Germinal center (tissue), 1 donor: ENCODE measurements at regions not wholly inside any gene's neighbourhood (a gene's known extent, or its start where the extent isn't known, plus 50 kb on each side); places are given as distances from the start of the nearest gene placed in this dataset.
A peak's percentile ranks its signal among the peaks of the same experiment; 100 is the strongest.

Experiments
- DNase-seq: peaks from one replicate; pipeline ENCODE4 v3.0.0; 2012; ENCODE audit warnings: mixed read lengths, low spot score

- DNase-seq, result no peak
Observed at GRCh38 chr3:46113608-46114007, 86.3 kb upstream of the XCR1 start.

DNA sequence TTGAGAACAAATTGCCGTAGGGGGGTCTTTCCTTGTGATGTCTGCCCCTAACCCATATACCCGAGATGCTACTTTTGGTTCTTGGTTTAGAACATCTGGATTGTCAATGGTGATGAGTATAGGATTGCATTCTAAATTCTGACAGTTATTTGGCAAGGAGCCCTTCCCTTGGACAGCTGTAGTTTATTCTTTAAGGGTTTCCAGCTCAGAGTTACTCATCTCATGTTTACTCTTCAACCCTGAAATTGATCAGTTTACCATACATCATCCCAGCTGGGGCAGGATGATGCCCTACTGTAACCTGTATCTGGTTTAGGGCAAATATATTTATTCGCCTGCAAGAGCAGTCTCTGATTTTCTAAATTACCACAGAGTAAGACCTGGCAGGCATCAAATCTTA is 85.7 kb upstream of the XCR1 start:
- DNase-seq, result no peak

- no peak for DNase-seq
Observed at GRCh38 chr3:46112296-46112695, 85.0 kb upstream of the XCR1 start.

- no peak for DNase-seq
Observed at GRCh38 chr3:46110701-46111493, 83.6 kb upstream of the XCR1 start.

- DNase-seq, result no peak
Observed at GRCh38 chr3:46107682-46108081, 80.4 kb upstream of the XCR1 start.

DNA sequence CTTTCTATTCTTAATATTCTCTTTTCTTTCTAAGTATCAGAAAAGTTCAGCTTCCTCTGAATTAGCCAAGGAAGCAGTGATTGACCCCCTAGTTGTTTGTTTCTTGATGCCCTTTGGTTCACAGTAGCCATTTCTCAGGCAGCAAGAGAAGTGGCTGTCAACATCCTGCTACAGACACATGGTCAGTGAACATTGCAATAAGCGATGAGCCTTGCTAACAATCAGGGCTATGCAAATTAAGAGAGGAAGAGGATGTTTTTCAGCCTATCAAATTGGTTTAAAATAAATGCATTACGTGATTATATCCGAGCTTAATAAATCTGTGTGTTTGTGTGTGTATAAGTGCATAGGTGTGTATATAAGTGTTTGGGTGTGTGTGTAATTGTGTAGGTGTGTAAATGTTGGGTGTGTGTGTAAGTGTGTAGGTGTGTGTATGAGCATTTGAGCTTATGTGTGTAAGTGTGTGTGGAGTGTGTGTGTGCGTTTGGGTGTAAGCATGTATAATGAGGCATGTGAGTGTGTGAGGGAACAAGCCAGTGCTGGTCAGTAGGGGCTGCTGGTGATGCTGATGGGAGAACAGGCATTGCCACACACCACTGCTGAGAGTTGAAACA is 78.1 kb upstream of the XCR1 start:
- DNase-seq, result no peak

DNA sequence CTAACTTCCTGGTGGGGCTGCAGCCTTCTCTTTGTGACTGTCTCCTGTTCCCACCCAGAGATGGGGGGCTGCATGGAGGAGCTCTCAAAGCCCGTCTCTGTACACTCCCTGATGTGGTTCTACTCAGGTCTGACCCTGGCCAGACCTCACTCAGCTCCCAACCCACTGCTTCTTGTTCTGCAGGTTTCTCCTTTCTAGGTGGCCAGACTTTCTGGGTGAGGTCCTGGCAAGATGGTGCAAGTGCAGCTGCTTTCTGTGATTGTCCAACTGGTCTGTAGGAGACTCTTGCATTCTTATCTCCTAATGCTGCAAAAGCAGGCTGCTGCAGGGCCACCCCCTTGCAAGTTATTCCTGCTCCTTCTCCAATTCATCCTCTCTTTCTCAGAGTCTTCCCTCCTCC is 77.4 kb upstream of the XCR1 start:
- no peak for DNase-seq

DNA sequence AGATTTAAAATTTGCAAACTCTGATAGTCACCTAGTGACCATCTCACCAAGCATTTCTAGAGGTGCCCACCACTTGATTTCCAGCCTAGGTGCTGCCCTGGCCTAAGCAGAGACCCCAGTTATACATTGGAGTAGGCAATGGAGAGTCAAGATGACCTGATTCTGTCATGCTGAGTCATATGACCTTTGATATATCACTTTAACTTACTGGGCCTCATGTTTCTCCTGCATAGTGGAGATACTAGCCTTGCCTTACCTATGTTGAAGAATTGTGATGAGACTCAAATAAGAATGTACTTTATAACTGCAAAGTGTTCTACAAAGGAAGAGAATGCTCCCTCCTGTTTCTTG is 75.5 kb upstream of the XCR1 start:
- no peak for DNase-seq

DNA sequence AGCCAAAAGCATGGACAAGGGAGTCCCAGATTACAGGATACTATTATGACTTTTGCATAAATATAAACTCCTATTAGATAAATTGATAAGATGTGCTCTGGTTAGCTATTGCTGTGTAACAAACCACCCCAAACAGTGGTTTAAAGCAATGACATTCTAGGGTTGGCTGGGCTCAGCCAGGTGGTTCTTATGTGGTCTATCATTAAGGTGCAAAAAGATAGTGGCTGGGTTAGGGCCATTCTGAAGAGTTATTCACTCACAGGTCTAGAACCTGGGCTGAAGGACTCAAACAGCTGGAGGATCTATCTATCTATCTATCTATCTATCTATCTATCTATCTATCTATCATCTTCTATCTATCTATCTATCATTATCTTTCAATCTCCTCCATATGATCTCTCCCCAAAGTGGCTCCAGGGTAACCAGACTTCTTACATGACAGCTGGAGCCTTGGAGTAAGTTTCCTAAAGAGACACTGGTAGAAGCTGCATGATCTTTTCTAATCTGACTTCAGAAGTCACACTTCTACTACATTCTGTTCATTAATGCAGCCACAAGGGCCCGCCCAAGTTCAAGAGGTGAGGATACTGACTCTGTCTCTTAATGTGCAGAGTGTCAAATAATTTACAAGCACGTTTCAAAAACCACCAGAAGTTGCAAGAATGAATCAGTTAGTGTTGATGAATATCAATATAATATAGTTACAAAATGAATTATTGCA is 74.9 kb upstream of the XCR1 start:
- no peak for DNase-seq

DNA sequence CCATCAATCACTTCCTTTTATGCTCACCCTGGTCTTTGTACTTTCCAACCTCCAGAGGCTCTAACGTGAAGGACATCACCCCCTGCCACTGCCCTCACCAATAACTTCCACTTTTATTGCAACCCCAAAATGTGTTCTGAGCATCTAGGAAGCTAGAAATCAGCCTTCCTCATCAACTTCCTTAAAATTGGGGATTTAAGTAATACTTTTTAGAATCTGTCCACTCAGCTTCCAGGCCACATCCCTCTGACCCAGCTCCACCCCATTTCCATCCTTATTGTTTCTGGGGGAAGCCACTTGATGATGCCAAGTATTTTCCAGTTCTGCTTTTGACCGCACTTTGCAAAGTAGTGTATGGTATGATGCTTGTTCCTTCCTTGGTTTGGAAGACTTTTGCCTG is 73.5 kb upstream of the XCR1 start:
- DNase-seq, result no peak

GRCh38 chr3:46098319-46098761 is 71.1 kb upstream of the XCR1 start:
- DNase-seq, result no peak

DNA sequence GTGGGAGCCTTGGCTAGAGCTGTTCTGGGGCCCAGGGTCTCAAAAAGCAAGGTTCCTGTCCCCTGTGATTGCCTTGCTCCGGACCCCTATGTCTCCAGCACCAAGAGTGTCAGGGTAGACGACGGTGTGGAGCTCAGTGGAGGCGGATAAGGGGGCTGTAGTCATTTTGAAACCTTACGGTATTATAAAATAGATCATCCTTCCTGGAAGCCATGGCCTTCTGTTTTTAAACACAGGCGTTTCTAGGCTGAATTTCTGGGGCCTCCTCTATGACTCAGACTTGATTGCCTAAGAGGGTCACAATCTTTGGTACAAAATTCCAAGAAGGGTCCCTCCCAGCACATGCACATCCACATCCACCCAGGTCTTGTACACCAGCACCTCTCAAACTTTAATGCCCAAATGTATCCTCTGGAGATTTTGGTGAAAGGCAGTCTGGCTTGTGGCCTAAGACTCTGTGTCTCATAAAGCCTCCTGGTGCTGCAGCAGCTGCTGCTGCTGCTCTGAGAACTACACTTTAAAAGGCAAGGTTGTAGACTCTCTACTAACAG is 70.5 kb upstream of the XCR1 start:
- DNase-seq, result no peak

DNA sequence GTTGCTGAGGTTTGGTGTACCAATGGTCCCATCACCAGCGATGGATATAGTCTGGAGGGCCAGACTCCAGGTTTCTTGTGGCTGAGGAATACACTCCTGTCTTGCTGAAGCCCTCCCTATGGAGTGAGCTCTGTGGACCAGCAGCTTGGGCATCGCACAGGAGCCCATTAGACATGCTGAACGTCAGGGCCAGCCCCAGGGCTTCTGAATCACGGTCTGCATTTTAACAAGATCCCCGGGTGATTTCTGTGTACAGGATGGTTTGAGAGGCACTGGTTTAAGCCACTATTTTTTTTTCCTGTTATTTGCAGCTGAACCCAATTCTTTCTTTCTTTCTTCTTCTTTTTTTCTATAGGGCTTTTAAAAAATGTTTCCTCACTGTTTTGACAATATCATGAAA is 69.5 kb upstream of the XCR1 start:
- no peak for DNase-seq

- DNase-seq, result no peak
Observed at GRCh38 chr3:46096336-46096735, 69.1 kb upstream of the XCR1 start.

- DNase-seq, result peak; percentile 83
Observed at GRCh38 chr3:46095307-46095706, 68.0 kb upstream of the XCR1 start.

- DNase-seq, result no peak
Observed at GRCh38 chr3:46094506-46094905, 67.2 kb upstream of the XCR1 start.

DNA sequence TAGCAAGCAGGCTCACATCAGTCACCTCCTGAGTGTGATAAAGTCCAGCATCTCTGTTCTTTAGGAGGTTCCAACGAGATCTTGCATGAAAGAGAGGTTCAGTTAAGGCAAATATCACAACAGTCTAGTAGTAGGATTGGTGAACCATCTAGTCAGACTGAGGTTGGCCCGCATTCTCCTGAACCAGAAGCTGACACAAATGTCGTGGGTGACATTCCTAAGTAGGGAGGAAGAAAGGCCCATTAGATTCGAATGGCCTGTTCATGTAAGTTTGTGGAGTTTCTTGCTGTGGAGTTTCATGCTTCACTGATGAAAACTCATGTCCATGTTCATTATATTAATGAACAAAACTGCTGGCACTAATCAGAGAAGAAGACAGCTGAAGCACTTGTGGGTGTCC is 66.7 kb upstream of the XCR1 start:
- DNase-seq, result no peak

DNA sequence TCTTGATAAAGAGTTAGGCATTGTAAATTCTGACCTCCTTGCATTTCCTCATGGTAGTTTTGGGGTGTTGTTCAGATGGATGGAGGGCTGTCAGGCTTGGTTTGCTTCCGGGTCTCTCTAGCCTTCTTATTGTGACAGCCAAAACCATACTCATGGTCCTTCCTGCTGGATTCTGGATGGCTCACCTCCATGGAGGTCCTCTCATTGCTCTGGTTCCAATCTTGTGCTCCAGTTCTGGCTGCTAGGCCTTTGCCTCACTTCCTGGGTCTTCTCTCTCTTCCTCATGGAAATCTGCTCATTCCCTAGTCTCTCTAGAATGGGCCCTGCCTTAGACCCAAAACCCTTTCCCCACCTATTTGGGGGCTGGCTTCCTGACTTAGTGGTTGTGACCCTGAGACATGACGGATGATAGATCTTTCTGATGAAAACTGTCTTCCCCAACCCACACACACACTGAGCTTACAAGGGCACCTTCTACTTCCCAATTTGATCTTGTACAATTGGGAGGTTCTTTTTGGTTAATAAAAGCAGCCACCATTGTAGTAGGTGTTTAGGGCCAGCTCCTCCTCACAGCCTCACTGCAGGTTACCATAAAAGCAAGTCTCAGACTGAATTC is 66.2 kb upstream of the XCR1 start:
- no peak for DNase-seq

DNA sequence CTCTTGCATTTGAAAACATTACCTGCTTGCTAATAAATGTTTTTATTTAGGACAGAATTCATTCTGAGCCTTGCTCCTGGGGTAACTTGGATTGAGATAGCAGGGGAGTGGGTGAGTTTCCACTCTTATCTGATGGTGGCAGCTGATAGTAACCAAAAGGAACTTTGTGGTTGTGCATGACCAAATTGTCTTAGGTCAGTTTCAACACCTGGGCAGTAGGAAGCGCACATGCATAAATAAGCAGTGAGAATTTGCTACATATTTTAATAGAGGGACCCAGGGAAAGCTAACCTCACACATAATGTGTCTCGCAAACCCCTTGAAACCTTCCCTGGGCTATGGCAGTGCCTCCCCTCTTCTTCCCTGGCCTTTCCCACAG is 65.4 kb upstream of the XCR1 start:
- DNase-seq, result peak; percentile 49

- DNase-seq, result peak; percentile 36
Observed at GRCh38 chr3:46091741-46092701, 64.7 kb upstream of the XCR1 start.

DNA sequence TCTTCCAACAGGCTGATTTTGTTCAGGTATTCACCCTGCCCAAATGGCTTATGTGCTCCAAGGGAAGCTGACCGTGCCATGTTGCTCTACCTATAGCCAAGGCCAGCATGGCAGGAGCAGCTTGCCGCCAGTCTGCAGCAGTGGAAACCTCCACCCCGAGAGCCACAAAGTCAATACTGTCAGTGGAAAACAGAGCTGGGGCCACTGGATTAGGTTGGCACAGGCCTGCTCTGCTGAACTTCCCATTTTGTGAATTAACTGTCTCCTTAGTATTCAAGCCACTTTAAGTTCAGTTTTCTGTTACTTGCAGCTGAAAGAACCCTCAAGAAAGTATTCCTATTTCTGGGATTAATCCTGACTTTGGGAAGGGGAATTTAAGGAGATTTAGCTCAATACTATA is 63.8 kb upstream of the XCR1 start:
- DNase-seq, result no peak
